ENCODE measurements at regions not wholly inside any gene's neighbourhood (a gene's known extent, or its start where the extent isn't known, plus 50 kb on each side); places are given as distances from the start of the nearest gene placed in this dataset.

DNA sequence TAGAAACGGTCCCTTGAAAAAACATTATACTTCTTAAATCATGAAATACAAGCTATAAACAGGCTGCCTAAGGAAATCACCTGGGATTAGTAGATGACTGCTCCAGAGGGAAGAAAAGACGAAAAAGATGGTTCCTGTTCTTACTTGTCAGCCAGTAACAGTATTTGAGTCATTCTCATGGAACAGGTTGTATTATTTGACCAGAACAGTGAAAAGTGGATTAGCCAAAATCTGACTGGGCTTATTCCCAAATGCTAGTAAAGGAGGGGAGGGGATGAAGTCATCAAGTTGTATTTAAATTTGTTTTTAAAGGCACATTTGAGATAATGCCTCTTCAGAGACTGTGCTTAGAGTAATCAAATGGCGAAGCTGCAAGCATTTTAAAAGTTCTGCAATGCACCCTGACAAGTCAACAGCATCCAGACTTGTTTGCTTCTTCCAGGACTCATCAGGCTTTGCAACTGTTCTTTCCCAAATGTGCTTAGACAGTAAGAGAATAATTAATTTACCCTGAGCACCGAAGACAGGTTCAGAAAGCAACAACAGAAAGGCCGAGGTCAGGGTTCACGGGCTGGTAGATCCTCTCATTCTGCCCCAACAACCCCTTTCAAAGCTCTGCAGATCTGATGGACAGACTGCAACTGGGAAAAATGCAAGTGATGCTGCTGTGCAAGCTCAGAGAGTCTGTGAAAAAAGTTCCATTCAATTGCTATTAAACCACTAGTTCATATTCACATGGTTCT is 800.6 kb downstream of the KCTD16 start:
- Histone ChIP-seq H3K27me3 (ENCODE audit: low read depth) (no peaks in the 10 kb centered on the region), H3K27ac (replicated peaks) (no peak overlapping the region), H3K9me3 (replicated peaks) (peaks cover 23% of the 10 kb centered on the region), H3K4me1 (no peaks in the 10 kb centered on the region), H3K4me3 (no peak overlapping the region), H3K36me3 (no peaks in the 10 kb centered on the region)
- TF ChIP-seq, protein P1, sequence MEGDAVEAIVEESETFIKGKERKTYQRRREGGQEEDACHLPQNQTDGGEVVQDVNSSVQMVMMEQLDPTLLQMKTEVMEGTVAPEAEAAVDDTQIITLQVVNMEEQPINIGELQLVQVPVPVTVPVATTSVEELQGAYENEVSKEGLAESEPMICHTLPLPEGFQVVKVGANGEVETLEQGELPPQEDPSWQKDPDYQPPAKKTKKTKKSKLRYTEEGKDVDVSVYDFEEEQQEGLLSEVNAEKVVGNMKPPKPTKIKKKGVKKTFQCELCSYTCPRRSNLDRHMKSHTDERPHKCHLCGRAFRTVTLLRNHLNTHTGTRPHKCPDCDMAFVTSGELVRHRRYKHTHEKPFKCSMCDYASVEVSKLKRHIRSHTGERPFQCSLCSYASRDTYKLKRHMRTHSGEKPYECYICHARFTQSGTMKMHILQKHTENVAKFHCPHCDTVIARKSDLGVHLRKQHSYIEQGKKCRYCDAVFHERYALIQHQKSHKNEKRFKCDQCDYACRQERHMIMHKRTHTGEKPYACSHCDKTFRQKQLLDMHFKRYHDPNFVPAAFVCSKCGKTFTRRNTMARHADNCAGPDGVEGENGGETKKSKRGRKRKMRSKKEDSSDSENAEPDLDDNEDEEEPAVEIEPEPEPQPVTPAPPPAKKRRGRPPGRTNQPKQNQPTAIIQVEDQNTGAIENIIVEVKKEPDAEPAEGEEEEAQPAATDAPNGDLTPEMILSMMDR (IDR thresholded peaks at IDR 0.05; ENCODE audit: borderline replicate concordance), result no peak
- intact Hi-C loops (cut with micrococcal nuclease), result no loop called here
- DNase-seq, result no peak

DNA sequence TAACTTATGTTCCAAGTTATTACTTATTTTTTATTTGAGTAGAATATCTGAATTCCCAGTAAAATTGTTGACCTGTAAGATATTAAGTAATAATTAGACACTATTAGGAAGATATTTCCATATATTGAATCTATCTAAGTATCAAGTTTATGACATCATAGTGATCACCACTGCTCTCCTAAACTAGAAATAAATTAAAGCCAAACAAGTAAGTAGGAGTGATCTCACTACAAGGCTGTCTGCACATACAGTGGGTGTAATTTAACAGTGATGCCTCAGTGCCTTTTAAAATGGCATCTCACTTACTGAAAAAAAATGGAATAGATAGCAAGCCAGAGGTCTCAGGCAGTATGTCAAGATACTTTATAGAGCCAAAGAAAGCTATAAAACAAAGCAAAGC is 789.6 kb downstream of the KCTD16 start:
- no peaks in the 10 kb centered on the region for H3K9me3 ChIP-seq (replicated peaks)
- no peak overlapping the region for H3K4me3 ChIP-seq
- DNase-seq, result no peak
- H3K27ac ChIP-seq (replicated peaks), result no peak overlapping the region
- intact Hi-C loops (cut with micrococcal nuclease), result no loop called here
- H3K36me3 ChIP-seq, result no peaks in the 10 kb centered on the region
- TF ChIP-seq, protein P1 (IDR thresholded peaks at IDR 0.05; ENCODE audit: borderline replicate concordance), result no peak
- H3K27me3 ChIP-seq (ENCODE audit: low read depth), result no peaks in the 10 kb centered on the region
- no peaks in the 10 kb centered on the region for H3K4me1 ChIP-seq

DNA sequence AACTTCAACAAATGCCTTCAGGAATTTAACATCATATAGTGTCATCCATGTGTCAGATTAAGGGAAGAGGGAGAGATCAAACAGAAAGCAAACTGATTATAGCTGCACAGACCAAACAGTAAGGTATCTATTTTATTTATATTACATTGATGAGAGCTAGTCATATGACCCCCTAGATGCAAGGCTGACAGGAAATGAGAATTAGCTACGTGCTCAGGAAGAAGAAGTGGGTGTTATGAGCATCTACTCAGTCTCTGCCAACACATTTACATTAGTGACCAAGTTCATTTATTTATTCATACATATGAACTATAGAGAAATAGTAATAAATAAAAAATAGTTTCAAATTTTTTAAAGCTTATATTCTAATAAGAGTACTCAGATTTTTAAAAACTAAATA is 787.3 kb downstream of the KCTD16 start:
- no peaks in the 10 kb centered on the region for H3K36me3 ChIP-seq
- TF ChIP-seq, protein P1 (IDR thresholded peaks at IDR 0.05; ENCODE audit: borderline replicate concordance), result no peak
- intact Hi-C loops (cut with micrococcal nuclease), result no loop called here
- no peak for DNase-seq
- no peaks in the 10 kb centered on the region for H3K27me3 ChIP-seq (ENCODE audit: low read depth)
- no peak overlapping the region for H3K27ac ChIP-seq (replicated peaks)
- no peaks in the 10 kb centered on the region for H3K9me3 ChIP-seq (replicated peaks)
- no peak overlapping the region for H3K4me3 ChIP-seq
- H3K4me1 ChIP-seq, result no peaks in the 10 kb centered on the region

DNA sequence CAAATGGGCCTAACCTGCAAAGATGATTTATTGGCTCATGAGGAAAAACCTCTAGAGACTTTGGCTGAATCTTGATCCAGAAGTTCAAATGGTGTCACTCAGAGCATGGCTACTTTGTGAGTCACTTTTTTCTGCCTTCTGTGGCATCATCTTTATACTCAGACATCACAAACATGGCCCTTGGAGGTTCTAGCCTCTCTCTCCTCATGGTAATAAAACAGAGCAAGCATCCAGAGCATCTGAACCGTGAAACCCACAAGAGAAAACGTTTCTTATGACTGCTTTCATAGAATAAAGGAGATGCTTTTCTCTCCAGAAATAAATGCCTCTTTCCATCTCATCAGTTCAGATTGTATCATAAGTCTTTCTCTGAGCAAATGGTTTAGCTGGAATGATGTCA is 780.3 kb downstream of the KCTD16 start:
- no peak overlapping the region for H3K4me3 ChIP-seq
- no peak for DNase-seq
- no peaks in the 10 kb centered on the region for H3K27me3 ChIP-seq (ENCODE audit: low read depth)
- no peak overlapping the region for H3K27ac ChIP-seq (replicated peaks)
- H3K36me3 ChIP-seq, result no peaks in the 10 kb centered on the region
- intact Hi-C loops (cut with micrococcal nuclease), result no loop called here
- H3K9me3 ChIP-seq (replicated peaks), result no peaks in the 10 kb centered on the region
- TF ChIP-seq, protein P1 (IDR thresholded peaks at IDR 0.05; ENCODE audit: borderline replicate concordance), result no peak
- H3K4me1 ChIP-seq, result no peaks in the 10 kb centered on the region

DNA sequence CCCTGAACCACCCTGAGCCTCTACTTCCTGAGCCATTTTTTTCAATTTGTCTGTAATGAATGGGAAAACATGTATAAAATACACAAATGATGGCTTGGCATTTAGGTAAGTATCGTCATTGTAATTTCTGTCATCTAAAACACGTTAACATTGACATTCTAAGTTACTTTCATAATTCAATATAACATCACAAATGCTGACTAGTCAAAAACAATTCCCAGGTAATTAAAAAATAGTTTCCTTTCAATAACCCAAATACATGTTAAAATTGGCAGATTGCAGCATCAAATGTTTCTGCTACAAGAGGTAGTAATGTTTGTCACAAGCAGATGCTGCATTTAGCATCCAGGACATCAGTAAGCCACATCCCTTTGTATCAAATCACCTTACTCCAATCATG is 776.4 kb downstream of the KCTD16 start:
- Histone ChIP-seq H3K27ac (replicated peaks) (no peak overlapping the region), H3K9me3 (replicated peaks) (no peaks in the 10 kb centered on the region), H3K4me3 (no peak overlapping the region), H3K4me1 (no peaks in the 10 kb centered on the region), H3K36me3 (no peaks in the 10 kb centered on the region), H3K27me3 (ENCODE audit: low read depth) (no peaks in the 10 kb centered on the region)
- intact Hi-C loops (cut with micrococcal nuclease), result no loop called here
- TF ChIP-seq, protein P1 (IDR thresholded peaks at IDR 0.05; ENCODE audit: borderline replicate concordance), result no peak
- no peak for DNase-seq
